ENCODE measurements at regions not wholly inside any gene's neighbourhood (a gene's known extent, or its start where the extent isn't known, plus 50 kb on each side); places are given as distances from the start of the nearest gene placed in this dataset.

GRCh38 chr18:68532328-68532885 is 182.5 kb downstream of the TMX3 start:
- TF ChIP-seq CTCF (IDR thresholded peaks at IDR 0.05; ENCODE audit: low read depth, low read length, missing control alignments), result no peak
- no peak overlapping the region for H3K4me3 ChIP-seq (ENCODE audit: low read depth, low read length)
- DNase-seq (ENCODE audit: low read depth), result no peak

GRCh38 chr18:68525091-68525490 is 189.8 kb downstream of the TMX3 start:
- TF ChIP-seq CTCF (IDR thresholded peaks at IDR 0.05; ENCODE audit: low read depth, low read length, missing control alignments), result no peak
- DNase-seq (ENCODE audit: low read depth), result no peak
- H3K4me3 ChIP-seq (ENCODE audit: low read depth, low read length), result no peak overlapping the region

GRCh38 chr18:68520406-68521075 is 194.4 kb downstream of the TMX3 start:
- TF ChIP-seq CTCF (IDR thresholded peaks at IDR 0.05; ENCODE audit: low read depth, low read length, missing control alignments), result no peak
- H3K4me3 ChIP-seq (ENCODE audit: low read depth, low read length), result no peak overlapping the region
- no peak for DNase-seq (ENCODE audit: low read depth)

- no peak for TF ChIP-seq CTCF (IDR thresholded peaks at IDR 0.05; ENCODE audit: low read depth, low read length, missing control alignments)
- DNase-seq (ENCODE audit: low read depth), result no peak
- H3K4me3 ChIP-seq (ENCODE audit: low read depth, low read length), result no peak overlapping the region
Measured at GRCh38 chr18:68519336-68519735, 195.6 kb downstream of the TMX3 start.

GRCh38 chr18:68509902-68510301 is 205.0 kb downstream of the TMX3 start:
- TF ChIP-seq CTCF (IDR thresholded peaks at IDR 0.05; ENCODE audit: low read depth, low read length, missing control alignments), result no peak
- DNase-seq (ENCODE audit: low read depth), result no peak

GRCh38 chr18:68507781-68508180 is 207.1 kb downstream of the TMX3 start:
- no peak for DNase-seq (ENCODE audit: low read depth)
- no peak for TF ChIP-seq CTCF (IDR thresholded peaks at IDR 0.05; ENCODE audit: low read depth, low read length, missing control alignments)

More at GRCh38 chr18:68509902-68510301, 205.0 kb downstream of the TMX3 start:
- H3K4me3 ChIP-seq (ENCODE audit: low read depth, low read length), result no peak overlapping the region

GRCh38 chr18:68505178-68505574 is 209.7 kb downstream of the TMX3 start:
- no peak for TF ChIP-seq CTCF (IDR thresholded peaks at IDR 0.05; ENCODE audit: low read depth, low read length, missing control alignments)
- no peak overlapping the region for H3K4me3 ChIP-seq (ENCODE audit: low read depth, low read length)
- no peak for DNase-seq (ENCODE audit: low read depth)

More at GRCh38 chr18:68507781-68508180, 207.1 kb downstream of the TMX3 start:
- H3K4me3 ChIP-seq (ENCODE audit: low read depth, low read length), result no peak overlapping the region
